ENCODE measurements at regions not wholly inside any gene's neighbourhood (a gene's known extent, or its start where the extent isn't known, plus 50 kb on each side); places are given as distances from the start of the nearest gene placed in this dataset.

GRCh38 chr14:97788846-97789526 is 991.8 kb downstream of the VRK1 start:
- CTCF ChIA-PET = no interaction called here
- POLR2A ChIA-PET = no interaction called here

More at GRCh38 chr14:97788846-97789526, 991.8 kb downstream of the VRK1 start:
- peaks cover 2% of the 10 kb centered on the region; the same call in 1 of the 2 replicates for H3K4me1 Mint-ChIP-seq
- peaks cover 17% of the 10 kb centered on the region for H3K9me3 Mint-ChIP-seq
- peaks cover 4% of the 10 kb centered on the region; the same call in 1 of the 2 replicates for H3K36me3 Mint-ChIP-seq
- ATAC-seq (no peak), DNase-seq (ENCODE audit: low spot score) (no peak)
- no peak overlapping the region for H3K4me3 Mint-ChIP-seq
- H3K27me3 Mint-ChIP-seq (ENCODE audit: low read depth) = no peaks in the 10 kb centered on the region; the same call in 1 of the 2 replicates
- H3K27ac Mint-ChIP-seq = no peak overlapping the region
- no peak for TF ChIP-seq ETV6 (CRISPR knock-in tag; IDR thresholded peaks at IDR 0.05)
- no peak for TF ChIP-seq STAT6 (CRISPR knock-in tag; conservative IDR thresholded peaks at IDR 0.05; ENCODE audit: low read depth)
- TF ChIP-seq NR1H2 (CRISPR knock-in tag; IDR thresholded peaks at IDR 0.05) = no peak
- no peak for TF ChIP-seq E2F4 (CRISPR knock-in tag; IDR thresholded peaks at IDR 0.05; ENCODE audit: borderline replicate concordance, low read depth)
- TF ChIP-seq PRRX2 (CRISPR knock-in tag; IDR thresholded peaks at IDR 0.05) = no peak
- TF ChIP-seq ZNF671 (CRISPR knock-in tag; IDR thresholded peaks at IDR 0.05) = no peak
- no peak for TF ChIP-seq ZSCAN18 (CRISPR knock-in tag; IDR thresholded peaks at IDR 0.05)
- TF ChIP-seq ELF4 (CRISPR knock-in tag; IDR thresholded peaks at IDR 0.05; ENCODE audit: low read depth) = no peak
- TF ChIP-seq ZBTB43 (CRISPR knock-in tag; IDR thresholded peaks at IDR 0.05) = no peak
- no peak for TF ChIP-seq ZNF512 (CRISPR knock-in tag; IDR thresholded peaks at IDR 0.05; ENCODE audit: borderline replicate concordance)
- TF ChIP-seq E2F5 (CRISPR knock-in tag; IDR thresholded peaks at IDR 0.05) = no peak
- no peak for TF ChIP-seq TP53 (CRISPR knock-in tag; IDR thresholded peaks at IDR 0.05)
- no peak for TF ChIP-seq ESRRA (CRISPR knock-in tag; IDR thresholded peaks at IDR 0.05; ENCODE audit: borderline replicate concordance)
- no peak for TF ChIP-seq FOXK1 (CRISPR knock-in tag; IDR thresholded peaks at IDR 0.05)

Measured in WTC11 (cell line).